HG03342 (cell line): ENCODE measurements at regions not wholly inside any gene's neighbourhood (a gene's known extent, or its start where the extent isn't known, plus 50 kb on each side); places are given as distances from the start of the nearest gene placed in this dataset.
"Not testable (repeated sequence)": the region's sequence is repeated elsewhere in the genome, so short reads cannot be mapped to it uniquely, and the experiment has no call there.

ENCODE experiments used
- ATAC-seq: cut with Tn5 transposase; IDR thresholded peaks from one replicate; pipeline ENCODE4 v1.9.1; 2021; ENCODE audit warnings: mild to moderate bottlenecking, moderate library complexity; ENCODE audit not compliant: unreplicated experiment

GRCh38 chr13:79896851-79897250, 415.9 kb downstream of the NDFIP2 start:
- no peak for ATAC-seq

DNA sequence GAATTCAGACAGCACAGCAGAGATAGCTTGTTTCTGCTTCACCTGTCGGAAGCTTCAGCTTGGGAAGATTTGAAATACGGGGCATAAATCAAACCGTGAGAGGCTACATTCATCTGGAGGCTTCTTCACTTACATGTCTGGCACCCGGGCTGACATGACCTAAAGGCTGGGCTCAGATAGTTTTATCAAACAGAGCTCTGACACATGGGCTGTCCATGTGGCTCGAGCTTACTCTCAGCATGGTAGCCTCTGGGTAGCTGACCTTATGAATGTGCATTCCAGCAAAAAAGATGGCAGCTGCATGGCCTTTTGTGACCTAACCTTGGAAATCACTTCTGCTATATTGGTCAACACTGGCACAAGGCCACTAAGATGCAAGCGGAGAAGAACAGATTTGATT, 414.5 kb downstream of the NDFIP2 start:
- ATAC-seq, result no peak

- not testable (repeated sequence) for ATAC-seq
Observed at GRCh38 chr13:79887278-79887677, 406.3 kb downstream of the NDFIP2 start.

DNA sequence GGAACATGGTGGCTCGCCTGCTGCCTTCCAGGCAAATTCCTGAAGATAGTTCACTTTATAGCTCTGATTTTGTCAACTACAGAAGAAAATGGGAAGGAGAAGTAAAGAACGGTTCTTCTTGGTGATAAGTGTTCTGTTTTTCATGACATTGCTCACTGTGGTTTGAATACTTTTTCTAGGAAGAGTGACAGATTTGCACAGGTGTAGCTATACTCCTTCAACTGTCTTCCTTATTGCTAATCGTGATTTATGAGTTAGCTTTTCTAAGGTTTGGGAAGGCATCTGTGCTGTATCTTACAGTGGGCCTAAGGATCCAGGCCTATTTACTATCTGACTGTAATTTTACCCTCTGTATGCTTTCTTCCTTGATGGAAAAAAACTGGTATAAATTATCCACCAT, 405.6 kb downstream of the NDFIP2 start:
- no peak for ATAC-seq

DNA sequence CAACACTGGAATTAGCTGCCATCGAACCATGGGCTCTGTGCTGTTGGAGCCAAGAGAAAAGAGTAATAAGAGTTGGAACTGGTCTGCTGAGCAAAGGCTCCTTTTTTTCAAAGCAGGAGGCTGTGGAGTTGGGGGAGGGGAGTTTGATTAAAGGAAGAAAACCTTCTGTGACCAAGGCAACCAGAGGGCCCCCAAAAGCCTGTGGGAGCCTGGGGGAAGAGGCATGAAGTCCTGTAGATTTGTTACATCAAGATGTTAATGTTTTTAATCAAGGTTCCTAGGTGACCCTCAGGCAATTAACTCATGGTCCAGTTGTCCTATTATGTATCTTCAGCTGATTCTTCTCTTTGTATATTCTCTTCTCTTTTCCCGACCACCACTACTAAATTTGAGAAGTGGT, 403.9 kb downstream of the NDFIP2 start:
- no peak for ATAC-seq

GRCh38 chr13:79883216-79883615, 402.3 kb downstream of the NDFIP2 start:
- ATAC-seq, result no peak

- ATAC-seq, result no peak
Observed at GRCh38 chr13:79880818-79881217, 399.9 kb downstream of the NDFIP2 start.

- ATAC-seq, result no peak
Observed at GRCh38 chr13:79874396-79875360, 393.7 kb downstream of the NDFIP2 start.

GRCh38 chr13:79871594-79871993, 390.6 kb downstream of the NDFIP2 start:
- no peak for ATAC-seq

DNA sequence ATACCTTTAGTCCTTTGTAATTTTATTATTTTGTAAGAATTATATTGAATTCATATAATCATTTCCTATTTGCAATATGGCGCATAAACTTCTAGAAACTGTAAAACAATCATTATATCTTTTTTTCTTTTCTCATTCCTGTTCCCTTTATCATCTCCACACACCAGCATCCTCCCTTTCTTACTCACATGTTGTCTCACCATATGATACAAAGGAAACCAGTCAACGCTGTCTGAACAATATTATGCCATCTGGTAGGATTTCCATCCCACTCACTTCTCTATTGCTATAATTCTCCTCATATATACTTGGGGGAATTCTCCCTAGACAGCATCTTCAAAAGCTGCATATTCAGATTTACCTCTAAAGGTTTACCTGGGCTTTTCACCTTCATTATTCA, 389.8 kb downstream of the NDFIP2 start:
- ATAC-seq, result no peak

GRCh38 chr13:79870123-79870522, 389.2 kb downstream of the NDFIP2 start:
- ATAC-seq, result no peak

DNA sequence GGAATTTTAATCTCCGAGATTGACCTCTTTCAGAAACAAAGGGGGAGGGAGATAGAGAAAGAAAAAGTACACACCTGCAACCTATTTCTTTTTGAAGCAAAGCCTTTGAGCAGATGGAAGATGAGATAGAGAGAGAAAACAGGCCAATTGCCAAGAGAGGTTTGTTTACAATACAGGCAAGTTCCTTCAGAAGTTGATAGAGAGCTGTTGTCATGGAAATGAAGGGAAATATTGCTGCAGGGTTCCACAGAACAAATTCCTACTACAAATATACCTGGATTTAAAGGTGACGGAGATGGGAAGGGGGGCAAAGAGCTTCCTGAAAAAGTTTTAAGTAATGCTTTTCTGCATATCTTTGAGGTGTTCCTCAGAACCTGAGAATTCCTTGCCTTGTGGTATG, 388.4 kb downstream of the NDFIP2 start:
- ATAC-seq, result no peak

GRCh38 chr13:79867254-79867653, 386.3 kb downstream of the NDFIP2 start:
- no peak for ATAC-seq

- no peak for ATAC-seq
Observed at GRCh38 chr13:79866436-79866835, 385.5 kb downstream of the NDFIP2 start.

- no peak for ATAC-seq
Observed at GRCh38 chr13:79862515-79862914, 381.6 kb downstream of the NDFIP2 start.

DNA sequence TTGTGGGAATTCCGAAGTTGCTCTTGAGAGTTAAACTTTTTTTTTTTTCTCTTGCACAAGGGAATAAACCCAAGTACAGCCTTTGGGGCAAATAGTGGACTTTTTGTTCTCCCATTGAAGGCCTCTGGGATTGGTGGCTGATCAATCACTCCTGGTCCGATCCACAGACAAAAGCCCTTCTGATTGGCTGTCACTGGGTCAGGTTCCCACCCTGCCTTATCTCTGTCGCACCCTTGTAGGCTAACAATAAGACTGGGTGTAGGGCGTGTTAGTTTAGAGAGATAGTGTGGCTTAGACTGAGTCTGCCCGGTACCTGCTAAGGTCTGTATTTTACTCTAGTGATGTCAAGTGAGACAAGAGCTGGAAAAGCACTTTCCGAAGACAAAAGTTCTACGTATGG, 380.8 kb downstream of the NDFIP2 start:
- ATAC-seq, result no peak

DNA sequence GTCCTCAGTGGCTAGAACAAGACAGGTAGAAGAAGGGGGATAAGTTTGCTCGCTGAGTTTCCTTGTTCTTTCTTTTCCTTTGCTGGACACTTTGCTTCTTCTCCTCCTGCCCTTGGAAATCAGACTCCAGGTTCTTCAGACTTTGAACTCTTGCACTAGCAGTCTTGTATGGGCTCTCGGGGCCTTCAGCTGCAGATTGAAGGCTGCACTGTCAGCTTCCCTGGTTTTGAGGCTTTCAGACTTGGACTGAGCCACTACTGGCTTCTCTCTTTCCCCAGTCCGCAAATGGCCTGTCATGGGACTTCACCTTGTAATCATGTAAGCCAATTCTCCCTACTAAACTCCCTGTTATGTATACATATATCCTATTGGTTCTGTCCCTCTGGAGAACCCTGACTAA, 379.8 kb downstream of the NDFIP2 start:
- ATAC-seq, result no peak

DNA sequence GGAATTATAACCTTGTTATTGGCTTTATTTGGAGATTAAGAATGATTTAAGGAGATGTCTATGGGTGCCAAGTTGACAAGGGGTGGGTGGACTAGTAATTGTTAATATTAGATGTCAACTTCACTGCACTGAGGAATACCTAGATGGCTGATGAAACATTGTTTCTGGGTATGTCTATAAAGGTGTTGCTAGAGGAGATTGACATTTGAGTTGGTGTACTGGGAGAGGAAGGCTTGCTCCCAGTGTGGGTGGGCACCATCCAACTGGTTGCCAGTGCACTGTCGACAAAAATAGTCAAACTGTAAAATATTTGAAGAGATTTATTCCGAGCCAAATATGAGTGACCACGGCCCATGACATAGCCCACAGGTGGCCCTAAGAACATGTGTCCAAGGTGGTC, 378.8 kb downstream of the NDFIP2 start:
- no peak for ATAC-seq

GRCh38 chr13:79853251-79853650, 372.3 kb downstream of the NDFIP2 start:
- ATAC-seq, result no peak

- ATAC-seq, result no peak
Observed at GRCh38 chr13:79851318-79851717, 370.4 kb downstream of the NDFIP2 start.

DNA sequence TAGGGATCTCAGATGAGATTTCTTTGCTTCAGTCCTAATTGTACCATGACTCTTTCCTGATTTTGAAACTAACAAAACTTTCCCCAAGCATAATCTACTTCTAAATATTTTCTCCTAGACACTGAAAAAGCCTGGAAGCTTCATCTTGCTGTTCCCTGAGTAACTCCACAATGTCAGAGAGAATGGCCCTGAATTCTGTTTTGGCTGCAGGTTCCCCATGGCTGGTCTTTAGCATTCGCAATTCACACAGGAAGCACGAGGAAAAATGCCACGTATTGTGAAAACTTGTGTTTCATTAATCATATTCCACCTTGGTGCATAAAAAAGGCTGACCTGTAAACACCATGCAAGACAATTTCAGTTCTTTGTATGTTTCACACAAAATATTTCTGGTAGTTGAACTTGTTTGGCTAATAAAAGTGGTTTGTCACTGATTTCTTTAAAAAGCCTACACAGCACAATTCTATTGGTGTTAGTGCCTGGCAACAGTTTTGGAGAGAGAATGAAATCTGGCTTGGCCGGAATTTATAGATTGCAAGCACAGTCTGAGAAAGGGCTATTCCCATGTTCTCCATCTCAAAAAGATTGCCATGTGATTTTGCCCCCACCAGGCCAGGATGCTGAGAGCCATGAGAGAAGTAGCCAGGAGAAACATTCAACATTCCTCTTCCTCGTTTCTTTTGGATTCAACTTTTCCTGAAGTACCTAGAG, 367.1 kb downstream of the NDFIP2 start:
- ATAC-seq, result no peak

DNA sequence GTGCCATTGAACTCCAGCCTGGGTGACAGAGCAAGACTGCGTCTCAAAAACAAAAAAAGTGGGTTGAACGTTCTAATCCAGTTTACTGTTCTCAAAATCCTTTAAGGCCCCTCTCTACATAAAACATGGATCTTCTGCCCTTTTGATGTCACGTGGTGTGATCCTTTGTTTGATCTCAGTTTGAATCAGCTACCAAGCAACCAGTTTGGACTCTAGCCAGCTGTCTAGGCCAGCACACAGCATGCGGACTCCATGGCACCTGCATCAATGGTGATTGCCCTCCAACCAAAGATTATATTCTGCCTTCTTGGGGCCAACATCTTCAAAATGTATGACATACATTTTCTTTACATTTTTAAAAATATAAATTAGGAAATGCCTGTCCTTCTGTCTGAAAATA, 365.4 kb downstream of the NDFIP2 start:
- no peak for ATAC-seq
